GM12873 (cell line): ENCODE measurements at regions not wholly inside any gene's neighbourhood (a gene's known extent, or its start where the extent isn't known, plus 50 kb on each side); places are given as distances from the start of the nearest gene placed in this dataset.

Source experiments
- CTCF ChIP-seq: IDR thresholded peaks from 2 replicates; pipeline ENCODE4 v1.5.1; 2012; ENCODE audit warnings: low read depth, mild to moderate bottlenecking, moderate library complexity, low read length, control low read depth; ENCODE audit not compliant: insufficient read depth; ENCODE audit errors: missing control alignments

GRCh38 chr2:382728-383022 is 94.8 kb upstream of the ALKAL2 start:
- TF ChIP-seq CTCF = no peak

DNA sequence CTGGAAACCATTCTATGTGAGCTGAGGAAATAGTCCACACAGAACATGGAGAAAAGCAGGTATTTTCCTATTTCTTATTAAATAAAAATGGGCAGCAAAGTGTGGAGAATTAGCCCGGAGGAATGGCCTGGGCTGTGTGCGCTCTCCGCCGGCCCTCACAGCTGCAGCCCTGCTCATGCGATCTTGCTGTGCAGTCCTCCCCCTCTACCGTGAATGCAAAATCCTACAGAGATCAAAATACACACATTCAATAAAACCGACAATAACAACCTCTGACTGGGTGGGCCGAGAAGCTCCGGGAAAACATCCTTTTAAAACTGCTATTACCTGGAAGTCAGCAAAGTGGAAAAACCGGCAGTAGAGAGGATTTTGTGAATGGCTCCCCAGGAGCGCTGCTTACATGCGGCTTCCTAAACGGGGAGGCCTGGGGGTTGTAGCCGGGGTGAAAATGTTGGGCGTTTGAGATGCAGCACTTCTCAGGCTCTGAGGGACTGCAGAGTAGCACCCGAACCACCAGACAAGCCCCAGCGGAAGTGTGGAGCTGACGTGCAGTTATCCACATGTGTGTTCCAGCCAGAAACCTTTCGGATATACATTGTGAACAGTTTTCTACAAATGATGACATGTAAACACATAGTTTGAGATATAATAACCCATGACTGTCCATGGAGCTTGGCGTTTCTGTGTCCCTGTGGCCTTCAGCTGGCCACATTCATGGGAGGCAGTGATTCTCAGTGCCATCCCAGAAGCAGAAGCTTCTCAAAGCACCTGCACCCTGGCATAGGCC is 94.2 kb upstream of the ALKAL2 start:
- no peak for TF ChIP-seq CTCF

DNA sequence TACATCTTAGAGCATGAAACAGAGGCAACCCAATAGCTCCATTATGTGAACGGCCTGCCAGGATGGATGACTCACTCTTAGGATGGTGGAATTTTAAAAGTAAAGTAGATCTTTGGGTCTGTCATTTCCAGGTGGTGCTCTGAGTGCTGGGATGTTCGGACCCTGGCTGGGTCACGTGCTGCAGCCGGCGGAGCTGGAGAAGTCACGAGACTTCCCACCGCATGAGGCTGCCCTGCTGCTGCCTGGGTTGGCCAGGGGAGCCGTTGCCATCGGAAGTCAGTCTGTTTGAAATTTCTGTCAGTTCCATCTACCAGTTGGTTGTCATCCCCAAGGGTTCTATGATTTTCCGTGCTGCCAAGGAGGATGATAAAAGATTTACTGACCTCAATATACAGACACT is 93.3 kb upstream of the ALKAL2 start:
- TF ChIP-seq CTCF = no peak

GRCh38 chr2:380772-381171 is 92.9 kb upstream of the ALKAL2 start:
- no peak for TF ChIP-seq CTCF

DNA sequence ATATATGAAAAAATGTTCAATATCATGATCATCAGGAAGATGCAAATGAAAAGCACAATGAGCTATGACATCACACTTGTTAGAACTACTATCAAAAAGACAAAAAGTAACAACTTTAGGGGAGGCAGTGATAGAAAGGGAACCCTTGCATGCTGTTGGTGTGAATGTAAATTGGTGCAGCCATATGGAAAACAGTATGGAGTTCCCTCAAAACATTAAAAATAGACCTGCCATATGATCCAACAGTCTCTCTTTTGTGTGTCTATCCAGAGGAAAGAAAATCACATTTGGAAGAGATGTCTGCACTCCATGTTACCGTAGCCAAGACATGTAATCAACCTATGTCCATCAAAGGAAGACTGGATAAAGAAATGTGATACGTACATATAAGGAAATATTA is 92.3 kb upstream of the ALKAL2 start:
- TF ChIP-seq CTCF = no peak

GRCh38 chr2:379778-380177 is 91.9 kb upstream of the ALKAL2 start:
- TF ChIP-seq CTCF = no peak

GRCh38 chr2:378364-378763 is 90.5 kb upstream of the ALKAL2 start:
- TF ChIP-seq CTCF = no peak

- TF ChIP-seq CTCF = no peak
Measured at GRCh38 chr2:377414-377813, 89.5 kb upstream of the ALKAL2 start.
